ENCODE measurements at regions not wholly inside any gene's neighbourhood (a gene's known extent, or its start where the extent isn't known, plus 50 kb on each side); places are given as distances from the start of the nearest gene placed in this dataset.

DNA sequence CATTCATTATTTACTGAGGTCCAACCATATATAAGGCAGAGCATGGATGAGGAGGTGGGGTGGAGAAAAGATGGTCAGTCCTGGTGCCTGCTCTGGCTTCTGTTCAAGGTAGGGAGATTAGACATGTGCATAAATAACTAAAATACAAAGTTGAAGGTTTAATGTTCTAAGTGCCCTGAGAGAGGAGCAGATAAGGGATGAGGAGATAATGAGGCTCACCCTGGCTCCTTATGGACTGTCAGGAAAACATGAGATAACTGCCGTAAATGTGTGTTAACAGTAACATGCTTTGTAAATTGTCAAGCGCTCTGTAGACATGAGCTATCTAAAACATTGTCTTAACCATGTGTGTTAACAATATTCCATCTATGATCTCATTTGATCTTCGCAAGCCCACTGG is 474.6 kb upstream of the USP24 start:
- TF ChIP-seq, protein P1, sequence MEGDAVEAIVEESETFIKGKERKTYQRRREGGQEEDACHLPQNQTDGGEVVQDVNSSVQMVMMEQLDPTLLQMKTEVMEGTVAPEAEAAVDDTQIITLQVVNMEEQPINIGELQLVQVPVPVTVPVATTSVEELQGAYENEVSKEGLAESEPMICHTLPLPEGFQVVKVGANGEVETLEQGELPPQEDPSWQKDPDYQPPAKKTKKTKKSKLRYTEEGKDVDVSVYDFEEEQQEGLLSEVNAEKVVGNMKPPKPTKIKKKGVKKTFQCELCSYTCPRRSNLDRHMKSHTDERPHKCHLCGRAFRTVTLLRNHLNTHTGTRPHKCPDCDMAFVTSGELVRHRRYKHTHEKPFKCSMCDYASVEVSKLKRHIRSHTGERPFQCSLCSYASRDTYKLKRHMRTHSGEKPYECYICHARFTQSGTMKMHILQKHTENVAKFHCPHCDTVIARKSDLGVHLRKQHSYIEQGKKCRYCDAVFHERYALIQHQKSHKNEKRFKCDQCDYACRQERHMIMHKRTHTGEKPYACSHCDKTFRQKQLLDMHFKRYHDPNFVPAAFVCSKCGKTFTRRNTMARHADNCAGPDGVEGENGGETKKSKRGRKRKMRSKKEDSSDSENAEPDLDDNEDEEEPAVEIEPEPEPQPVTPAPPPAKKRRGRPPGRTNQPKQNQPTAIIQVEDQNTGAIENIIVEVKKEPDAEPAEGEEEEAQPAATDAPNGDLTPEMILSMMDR (IDR thresholded peaks at IDR 0.05): no peak
- TF ChIP-seq POLR2A (IDR thresholded peaks at IDR 0.05) (no peak), EP300 (IDR thresholded peaks at IDR 0.05; ENCODE audit: low read depth) (no peak)
